Stimulated activated naive CD8-positive, alpha-beta T cell treated with anti-CD3 and anti-CD28 coated beads, Interleukin-15, amount 100 ng/mL, for 72 hours (primary cell): ENCODE measurements at regions not wholly inside any gene's neighbourhood (a gene's known extent, or its start where the extent isn't known, plus 50 kb on each side); places are given as distances from the start of the nearest gene placed in this dataset.
"Not testable (repeated sequence)": the region's sequence is repeated elsewhere in the genome, so short reads cannot be mapped to it uniquely, and the experiment has no call there.

Experiments used
- ATAC-seq: fragments of 150-1000 bp; cut with Tn5 transposase; 2 replicates; pipeline ENCODE4 v1.10.0; 2021; ENCODE audit warnings: mild to moderate bottlenecking, moderate library complexity
- DNase-seq, 2 donors: peaks; one replicate each; pipeline ENCODE4 v3.0.0; 2021 to 2022
- H3K27ac Mint-ChIP-seq, 2 donors: one replicate each; pipeline ENCODE4 v1.8.0; 2022; ENCODE audit warnings: mild to moderate bottlenecking in 2 of 2, mixed read lengths in 2 of 2, moderate library complexity in 2 of 2
- H3K27me3 Mint-ChIP-seq: one replicate; pipeline ENCODE4 v1.8.0; 2022; ENCODE audit warnings: mixed read lengths
- H3K4me1 Mint-ChIP-seq: one replicate; pipeline ENCODE4 v1.8.0; 2022; ENCODE audit warnings: mild to moderate bottlenecking, mixed read lengths
- H3K4me3 Mint-ChIP-seq, 2 donors: one replicate each; pipeline ENCODE4 v1.8.0; 2022; ENCODE audit warnings: mild to moderate bottlenecking in 2 of 2, mixed read lengths in 2 of 2, moderate library complexity in 1 of 2
- H3K9me3 Mint-ChIP-seq, 2 donors: one replicate each; pipeline ENCODE4 v1.8.0; 2022; ENCODE audit warnings: mixed read lengths in 2 of 2

GRCh38 chr2:16053437-16054257 is 113.3 kb downstream of the MYCN start:
- ATAC-seq (no peak), DNase-seq (no peak)
- H3K4me1 Mint-ChIP-seq, result peaks cover 6% of the 10 kb centered on the region
- no peaks in the 10 kb centered on the region for H3K27me3 Mint-ChIP-seq
- no peaks in the 10 kb centered on the region for H3K9me3 Mint-ChIP-seq
- no peak overlapping the region for H3K27ac Mint-ChIP-seq
- no peak overlapping the region for H3K4me3 Mint-ChIP-seq

- not testable (repeated sequence) for H3K4me1 Mint-ChIP-seq, H3K4me3 Mint-ChIP-seq, H3K27ac Mint-ChIP-seq, H3K9me3 Mint-ChIP-seq, H3K27me3 Mint-ChIP-seq, DNase-seq, ATAC-seq
These were observed 112.3 kb downstream of the MYCN start for GRCh38 chr2:16052571-16053052.

GRCh38 chr2:16051841-16052564 is 111.7 kb downstream of the MYCN start:
- no peak overlapping the region for H3K4me3 Mint-ChIP-seq
- H3K27me3 Mint-ChIP-seq, result no peaks in the 10 kb centered on the region
- H3K27ac Mint-ChIP-seq, result no peak overlapping the region
- no peak for DNase-seq
- peaks cover 6% of the 10 kb centered on the region for H3K4me1 Mint-ChIP-seq
- no peaks in the 10 kb centered on the region for H3K9me3 Mint-ChIP-seq
- no peak for ATAC-seq

- H3K27ac Mint-ChIP-seq, result peak overlapping the region in 1 of 2 donors; percentile 14
- H3K9me3 Mint-ChIP-seq, result no peaks in the 10 kb centered on the region
These were observed 110.6 kb downstream of the MYCN start for GRCh38 chr2:16050908-16051489.

GRCh38 chr2:16050261-16050907 is 110.0 kb downstream of the MYCN start:
- no peaks in the 10 kb centered on the region for H3K4me1 Mint-ChIP-seq
- no peak overlapping the region for H3K4me3 Mint-ChIP-seq
- no peak for DNase-seq
- no peaks in the 10 kb centered on the region for H3K27me3 Mint-ChIP-seq
- no peak overlapping the region for H3K27ac Mint-ChIP-seq
- H3K9me3 Mint-ChIP-seq, result no peaks in the 10 kb centered on the region
- ATAC-seq, result no peak

More at GRCh38 chr2:16050908-16051489, 110.6 kb downstream of the MYCN start:
- ATAC-seq, result no peak
- no peaks in the 10 kb centered on the region for H3K27me3 Mint-ChIP-seq
- DNase-seq, result no peak
- H3K4me3 Mint-ChIP-seq, result no peak overlapping the region
- peaks cover under 1% of the 10 kb centered on the region for H3K4me1 Mint-ChIP-seq

- Mint-ChIP-seq H3K4me1 (no peaks in the 10 kb centered on the region), H3K4me3 (no peak overlapping the region), H3K27ac (no peak overlapping the region), H3K27me3 (no peaks in the 10 kb centered on the region), H3K9me3 (no peaks in the 10 kb centered on the region)
- no peak for DNase-seq
- no peak for ATAC-seq
These were observed 109.1 kb downstream of the MYCN start for GRCh38 chr2:16049406-16049805.

- ATAC-seq (no peak), DNase-seq (no peak)
- Mint-ChIP-seq H3K4me1 (no peaks in the 10 kb centered on the region), H3K9me3 (no peaks in the 10 kb centered on the region), H3K4me3 (no peak overlapping the region), H3K27ac (no peak overlapping the region), H3K27me3 (no peaks in the 10 kb centered on the region)
These were observed 108.1 kb downstream of the MYCN start for GRCh38 chr2:16048466-16048865.

- no peak overlapping the region for H3K4me3 Mint-ChIP-seq
- no peak for ATAC-seq
- H3K4me1 Mint-ChIP-seq, result no peaks in the 10 kb centered on the region
- no peaks in the 10 kb centered on the region for H3K27me3 Mint-ChIP-seq
- no peaks in the 10 kb centered on the region for H3K9me3 Mint-ChIP-seq
- no peak for DNase-seq
- H3K27ac Mint-ChIP-seq, result no peak overlapping the region
These were observed 107.4 kb downstream of the MYCN start for GRCh38 chr2:16047701-16048100.

- ATAC-seq (no peak), DNase-seq (no peak)
- Mint-ChIP-seq H3K4me1 (no peaks in the 10 kb centered on the region), H3K9me3 (no peaks in the 10 kb centered on the region), H3K4me3 (no peak overlapping the region), H3K27me3 (peaks cover 8% of the 10 kb centered on the region), H3K27ac (no peak overlapping the region)
These were observed 106.3 kb downstream of the MYCN start for GRCh38 chr2:16046649-16047048.

- Mint-ChIP-seq H3K9me3 (no peaks in the 10 kb centered on the region), H3K27ac (no peak overlapping the region), H3K4me3 (no peak overlapping the region), H3K27me3 (peaks cover 16% of the 10 kb centered on the region), H3K4me1 (no peaks in the 10 kb centered on the region)
- ATAC-seq (no peak), DNase-seq (no peak)
These were observed 105.5 kb downstream of the MYCN start for GRCh38 chr2:16045653-16046352.

- no peak for DNase-seq
- Mint-ChIP-seq H3K4me3 (no peak overlapping the region), H3K27ac (no peak overlapping the region), H3K9me3 (no peaks in the 10 kb centered on the region), H3K4me1 (no peaks in the 10 kb centered on the region), H3K27me3 (peaks cover 21% of the 10 kb centered on the region)
- no peak for ATAC-seq
These were observed 104.7 kb downstream of the MYCN start for GRCh38 chr2:16044946-16045456.

- Mint-ChIP-seq H3K4me1 (no peaks in the 10 kb centered on the region), H3K27ac (no peak overlapping the region), H3K9me3 (no peaks in the 10 kb centered on the region), H3K4me3 (no peak overlapping the region), H3K27me3 (peaks cover 28% of the 10 kb centered on the region)
- DNase-seq (no peak), ATAC-seq (no peak)
These were observed 103.3 kb downstream of the MYCN start for GRCh38 chr2:16043627-16044026.

GRCh38 chr2:16043192-16043591 is 102.8 kb downstream of the MYCN start:
- ATAC-seq, result no peak

GRCh38 chr2:16042201-16042700 is 101.9 kb downstream of the MYCN start:
- Mint-ChIP-seq H3K27ac (no peak overlapping the region), H3K4me3 (no peak overlapping the region), H3K27me3 (peaks cover 28% of the 10 kb centered on the region), H3K4me1 (no peaks in the 10 kb centered on the region), H3K9me3 (no peaks in the 10 kb centered on the region)
- no peak for DNase-seq
- ATAC-seq, result no peak

More at GRCh38 chr2:16043192-16043591, 102.8 kb downstream of the MYCN start:
- Mint-ChIP-seq H3K27me3 (peaks cover 28% of the 10 kb centered on the region), H3K4me1 (no peaks in the 10 kb centered on the region), H3K27ac (no peak overlapping the region), H3K9me3 (no peaks in the 10 kb centered on the region), H3K4me3 (no peak overlapping the region)
- DNase-seq, result no peak
